SU-DHL-6 (cell line): ENCODE measurements at regions not wholly inside any gene's neighbourhood (a gene's known extent, or its start where the extent isn't known, plus 50 kb on each side); places are given as distances from the start of the nearest gene placed in this dataset.

Experiments
- H2AFZ ChIP-seq: fragments of 200-600 bp; sonication (generic); 2 replicates; pipeline ENCODE4 v1.6.1; 2014; ENCODE audit warnings: low read depth, mild to moderate bottlenecking, moderate library complexity, mixed read lengths, antibody characterized with exemption, low read length; ENCODE audit not compliant: severe bottlenecking
- H3F3A ChIP-seq: fragments of 200-600 bp; shearing (Covaris generic); 2 replicates; pipeline ENCODE4 v1.6.0; 2016; ENCODE audit warnings: antibody characterized with exemption, mild to moderate bottlenecking; ENCODE audit not compliant: insufficient read depth
- H3K27ac ChIP-seq: fragments of 200-600 bp; sonication (generic); 2 replicates; pipeline ENCODE4 v1.5.1; 2016; ENCODE audit warnings: low read depth, mild to moderate bottlenecking, low read length, moderate library complexity, mixed read lengths
- H3K27me3 ChIP-seq: fragments of 200-600 bp; sonication (generic), shearing (Covaris generic); 2 replicates; pipeline ENCODE4 v1.6.0; 2014; ENCODE audit warnings: mild to moderate bottlenecking, low read length
- H3K36me3 ChIP-seq: fragments of 200-600 bp; sonication (generic); 2 replicates; pipeline ENCODE4 v1.6.1; 2014; ENCODE audit warnings: mild to moderate bottlenecking, low read length, mixed read lengths
- H3K4me2 ChIP-seq: fragments of 300-600, 200-600 bp; shearing (Covaris generic), sonication (generic); 2 replicates; pipeline ENCODE4 v1.6.0; 2014; ENCODE audit warnings: low read length, low read depth, mild to moderate bottlenecking; ENCODE audit not compliant: poor library complexity, severe bottlenecking
- H3K4me3 ChIP-seq: fragments of 200-600 bp; sonication (generic); 2 replicates; pipeline ENCODE4 v1.5.1; 2014; ENCODE audit warnings: antibody characterized with exemption, low read length, mild to moderate bottlenecking, mixed read lengths; ENCODE audit not compliant: insufficient read depth, poor library complexity, severe bottlenecking
- H3K79me2 ChIP-seq: fragments of 200-600 bp; sonication (generic); 2 replicates; pipeline ENCODE4 v1.6.1; 2014; ENCODE audit warnings: mild to moderate bottlenecking, low read length, moderate library complexity; ENCODE audit not compliant: insufficient read depth
- H3K9ac ChIP-seq: fragments of 200-600 bp; sonication (generic); 2 replicates; pipeline ENCODE4 v1.7.0; 2014; ENCODE audit warnings: mild to moderate bottlenecking, low read length
- H3K9me2 ChIP-seq: fragments of 200-600 bp; sonication (generic); replicated peaks from 2 replicates; pipeline ENCODE4 v1.6.1; 2014; ENCODE audit warnings: low read length; ENCODE audit not compliant: insufficient read depth
- H3K9me3 ChIP-seq: fragments of 200-600 bp; sonication (generic); 2 replicates; pipeline ENCODE4 v1.6.1; 2014; ENCODE audit warnings: low read length, mixed read lengths; ENCODE audit not compliant: insufficient read depth
- H4K20me1 ChIP-seq: fragments of 200-600 bp; sonication (generic); 2 replicates; pipeline ENCODE4 v1.6.1; 2014; ENCODE audit warnings: low read depth, mild to moderate bottlenecking, antibody characterized with exemption, low read length, moderate library complexity, mixed read lengths
- CTCF ChIP-seq: fragments of 200-600 bp; sonication (generic); IDR thresholded peaks from one replicate; pipeline ENCODE4 v1.5.1; 2017; ENCODE audit warnings: antibody characterized with exemption, mild to moderate bottlenecking, low read length, moderate library complexity; ENCODE audit not compliant: insufficient read depth, poor library complexity, severe bottlenecking
- EZH2phosphoT487 ChIP-seq: fragments of 200-600 bp; sonication (generic), shearing (Covaris generic); conservative IDR thresholded peaks from 2 replicates; pipeline ENCODE4 v1.6.1; 2018; ENCODE audit warnings: mild to moderate bottlenecking, antibody characterized with exemption, low read length, moderate library complexity, mixed read lengths

DNA sequence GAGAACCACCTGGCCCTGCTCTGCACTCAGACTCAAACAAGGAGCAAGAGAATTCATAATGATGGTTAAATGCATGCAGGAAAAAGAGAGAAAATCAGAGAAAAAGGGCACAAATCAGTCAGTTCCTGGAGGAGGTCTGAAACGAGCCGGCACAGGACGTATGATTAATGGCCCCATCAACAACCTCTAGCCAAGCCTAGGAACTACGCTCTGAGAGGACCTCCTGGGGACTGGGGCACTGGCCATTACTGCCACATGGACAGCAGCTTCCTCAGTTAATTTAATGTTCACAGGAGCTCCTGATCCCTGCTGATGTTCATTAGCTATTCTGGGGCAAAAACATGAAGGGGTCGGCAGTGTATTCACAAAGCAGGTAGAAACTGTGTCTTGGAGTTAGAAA lies 238.1 kb downstream of the MED10 start:
- Histone ChIP-seq H3K9ac (no peak overlapping the region), H3K27me3 (no peaks in the 10 kb centered on the region), H3K27ac (no peak overlapping the region), H3K79me2 (no peaks in the 10 kb centered on the region), H3K36me3 (no peaks in the 10 kb centered on the region), H4K20me1 (no peaks in the 10 kb centered on the region), H3F3A (no peaks in the 10 kb centered on the region), H3K4me2 (no peak overlapping the region), H3K9me2 (no peaks in the 10 kb centered on the region), H2AFZ (no peak overlapping the region), H3K4me3 (no peak overlapping the region), H3K9me3 (no peaks in the 10 kb centered on the region)
- TF ChIP-seq EZH2phosphoT487 (no peak), CTCF (no peak)

- H3K36me3 ChIP-seq = no peaks in the 10 kb centered on the region
- TF ChIP-seq EZH2phosphoT487 (no peak), CTCF (no peak)
- no peak overlapping the region for H2AFZ ChIP-seq
- no peak overlapping the region for H3K27ac ChIP-seq
- no peak overlapping the region for H3K4me2 ChIP-seq
- H3K27me3 ChIP-seq = no peaks in the 10 kb centered on the region
- no peaks in the 10 kb centered on the region for H3K9me3 ChIP-seq
- H3K9me2 ChIP-seq = no peaks in the 10 kb centered on the region
- H3K79me2 ChIP-seq = no peaks in the 10 kb centered on the region
- H3F3A ChIP-seq = no peaks in the 10 kb centered on the region
- no peak overlapping the region for H3K4me3 ChIP-seq
- H4K20me1 ChIP-seq = no peaks in the 10 kb centered on the region
- H3K9ac ChIP-seq = no peak overlapping the region
Measured at GRCh38 chr5:6135977-6136376, 242.4 kb downstream of the MED10 start.

- Histone ChIP-seq H3K36me3 (no peaks in the 10 kb centered on the region), H3K9me2 (no peaks in the 10 kb centered on the region), H3K4me3 (no peak overlapping the region), H3K27ac (no peak overlapping the region), H3K9me3 (no peaks in the 10 kb centered on the region), H3K79me2 (no peaks in the 10 kb centered on the region), H3F3A (no peaks in the 10 kb centered on the region), H2AFZ (no peak overlapping the region), H4K20me1 (no peaks in the 10 kb centered on the region), H3K9ac (no peak overlapping the region), H3K27me3 (no peaks in the 10 kb centered on the region), H3K4me2 (no peak overlapping the region)
- TF ChIP-seq EZH2phosphoT487 (no peak), CTCF (no peak)
Measured at GRCh38 chr5:6134281-6134680, 244.1 kb downstream of the MED10 start.
